Astrocyte (in vitro differentiated cells and primary cell): ENCODE measurements at regions not wholly inside any gene's neighbourhood (a gene's known extent, or its start where the extent isn't known, plus 50 kb on each side); places are given as distances from the start of the nearest gene placed in this dataset.

Experiments used
- DNase-seq: peaks from one replicate; pipeline ENCODE4 v3.0.0-alpha.2; 2010; ENCODE audit warnings: low read depth
- FAIRE-seq: peaks from 2 replicates; lab custom pipeline; 2011; peaks lifted over from hg19 to GRCh38; lab: Jason Lieb, UNC
- H2AFZ ChIP-seq: 2 replicates; pipeline ENCODE4 v1.6.0; 2012; ENCODE audit warnings: low read depth, low read length, inconsistent platforms
- H3K27ac ChIP-seq: 2 replicates; pipeline ENCODE4 v1.5.1; 2011; ENCODE audit warnings: low read depth, low read length, inconsistent platforms
- H3K27me3 ChIP-seq: 2 replicates; pipeline ENCODE4 v1.6.0; 2011; ENCODE audit warnings: low read length, inconsistent platforms; ENCODE audit not compliant: insufficient read depth
- H3K36me3 ChIP-seq: 2 replicates; pipeline ENCODE4 v1.5.1; 2011; ENCODE audit warnings: low read length, inconsistent platforms; ENCODE audit not compliant: insufficient read depth
- H3K4me1 ChIP-seq: 2 replicates; pipeline ENCODE4 v1.5.1; 2011; ENCODE audit warnings: low read length, inconsistent platforms; ENCODE audit not compliant: insufficient read depth
- H3K4me2 ChIP-seq: 2 replicates; pipeline ENCODE4 v1.6.0; 2012; ENCODE audit warnings: low read length, inconsistent platforms
- H3K4me3 ChIP-seq: 2 replicates; pipeline ENCODE4 v1.5.1; 2011; ENCODE audit warnings: low read depth, mild to moderate bottlenecking, low read length, inconsistent platforms; ENCODE audit not compliant: insufficient read depth
- H3K79me2 ChIP-seq: 2 replicates; pipeline ENCODE4 v1.6.0; 2012; ENCODE audit warnings: mild to moderate bottlenecking, low read length, inconsistent platforms; ENCODE audit not compliant: insufficient read depth
- H3K9ac ChIP-seq: 2 replicates; pipeline ENCODE4 v1.6.0; 2012; ENCODE audit warnings: mild to moderate bottlenecking, low read length, inconsistent platforms
- H3K9me3 ChIP-seq: 2 replicates; pipeline ENCODE4 v1.5.1; 2012; ENCODE audit warnings: low read depth, mild to moderate bottlenecking, low read length, inconsistent platforms; ENCODE audit not compliant: insufficient read depth
- H4K20me1 ChIP-seq: 2 replicates; pipeline ENCODE4 v1.6.0; 2012; ENCODE audit warnings: low read length, inconsistent platforms; ENCODE audit not compliant: insufficient read depth
- H3K27ac Mint-ChIP-seq: one replicate; pipeline ENCODE4 v1.8.0; 2021; ENCODE audit warnings: mild to moderate bottlenecking, mixed read lengths; ENCODE audit not compliant: unreplicated experiment
- H3K27me3 Mint-ChIP-seq: one replicate; pipeline ENCODE4 v1.8.0; 2021; ENCODE audit warnings: low read depth, mixed read lengths; ENCODE audit not compliant: unreplicated experiment
- H3K36me3 Mint-ChIP-seq: one replicate; pipeline ENCODE4 v1.8.0; 2021; ENCODE audit warnings: low read depth, mixed read lengths; ENCODE audit not compliant: unreplicated experiment
- H3K4me1 Mint-ChIP-seq: one replicate; pipeline ENCODE4 v1.8.0; 2021; ENCODE audit warnings: low read depth, mixed read lengths; ENCODE audit not compliant: unreplicated experiment
- H3K4me3 Mint-ChIP-seq: one replicate; pipeline ENCODE4 v1.8.0; 2021; ENCODE audit warnings: mild to moderate bottlenecking, moderate library complexity, mixed read lengths; ENCODE audit not compliant: unreplicated experiment
- H3K9me3 Mint-ChIP-seq: one replicate; pipeline ENCODE4 v1.8.0; 2021; ENCODE audit warnings: mild to moderate bottlenecking, mixed read lengths; ENCODE audit not compliant: unreplicated experiment
- EZH2 ChIP-seq: IDR thresholded peaks from 2 replicates; pipeline ENCODE4 v1.6.1; 2012; ENCODE audit warnings: mild to moderate bottlenecking, low read length, inconsistent platforms; ENCODE audit not compliant: insufficient read depth
- TF ChIP-seq, protein P1 (sequence below): IDR thresholded peaks from 2 replicates; pipeline ENCODE4 v1.5.1; 2011; ENCODE audit warnings: low read depth, mild to moderate bottlenecking, inconsistent platforms, low read length, moderate library complexity; ENCODE audit not compliant: insufficient read depth

DNA sequence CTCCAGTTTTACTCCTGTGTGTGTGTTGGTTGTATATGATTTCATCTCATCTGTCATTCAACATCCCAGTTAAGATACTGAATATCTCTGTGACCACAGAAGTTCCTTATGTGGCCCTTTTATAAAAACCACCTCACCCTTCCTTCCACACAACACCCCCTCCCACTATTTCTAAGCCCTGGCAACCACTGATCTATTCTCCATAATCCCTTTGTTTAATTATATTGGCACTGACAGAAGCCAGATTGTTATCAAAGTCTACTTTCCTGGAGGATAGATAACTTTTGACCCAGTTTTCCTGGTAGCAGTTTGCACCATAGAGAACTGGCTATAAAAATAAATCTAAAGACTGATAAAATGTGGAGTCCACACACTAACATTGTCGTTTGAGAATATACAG is 902.8 kb downstream of the SLC16A7 start:
- no peaks in the 10 kb centered on the region for H4K20me1 ChIP-seq
- H3K79me2 ChIP-seq: no peaks in the 10 kb centered on the region
- no peaks in the 10 kb centered on the region for H3K36me3 ChIP-seq
- H3K9me3 ChIP-seq: no peaks in the 10 kb centered on the region
- no peak overlapping the region for H3K4me2 ChIP-seq
- Mint-ChIP-seq H3K9me3 (no peaks in the 10 kb centered on the region), H3K4me3 (no peak overlapping the region), H3K27me3 (no peaks in the 10 kb centered on the region), H3K36me3 (no peaks in the 10 kb centered on the region), H3K4me1 (no peaks in the 10 kb centered on the region), H3K27ac (no peak overlapping the region)
- H2AFZ ChIP-seq: no peak overlapping the region
- H3K4me3 ChIP-seq: no peak overlapping the region
- H3K27me3 ChIP-seq: no peaks in the 10 kb centered on the region
- FAIRE-seq (no peak), DNase-seq (no peak)
- H3K4me1 ChIP-seq: no peaks in the 10 kb centered on the region
- H3K9ac ChIP-seq: no peak overlapping the region
- TF ChIP-seq, protein P1, sequence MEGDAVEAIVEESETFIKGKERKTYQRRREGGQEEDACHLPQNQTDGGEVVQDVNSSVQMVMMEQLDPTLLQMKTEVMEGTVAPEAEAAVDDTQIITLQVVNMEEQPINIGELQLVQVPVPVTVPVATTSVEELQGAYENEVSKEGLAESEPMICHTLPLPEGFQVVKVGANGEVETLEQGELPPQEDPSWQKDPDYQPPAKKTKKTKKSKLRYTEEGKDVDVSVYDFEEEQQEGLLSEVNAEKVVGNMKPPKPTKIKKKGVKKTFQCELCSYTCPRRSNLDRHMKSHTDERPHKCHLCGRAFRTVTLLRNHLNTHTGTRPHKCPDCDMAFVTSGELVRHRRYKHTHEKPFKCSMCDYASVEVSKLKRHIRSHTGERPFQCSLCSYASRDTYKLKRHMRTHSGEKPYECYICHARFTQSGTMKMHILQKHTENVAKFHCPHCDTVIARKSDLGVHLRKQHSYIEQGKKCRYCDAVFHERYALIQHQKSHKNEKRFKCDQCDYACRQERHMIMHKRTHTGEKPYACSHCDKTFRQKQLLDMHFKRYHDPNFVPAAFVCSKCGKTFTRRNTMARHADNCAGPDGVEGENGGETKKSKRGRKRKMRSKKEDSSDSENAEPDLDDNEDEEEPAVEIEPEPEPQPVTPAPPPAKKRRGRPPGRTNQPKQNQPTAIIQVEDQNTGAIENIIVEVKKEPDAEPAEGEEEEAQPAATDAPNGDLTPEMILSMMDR: no peak
- TF ChIP-seq EZH2: no peak
- H3K27ac ChIP-seq: no peak overlapping the region

DNA sequence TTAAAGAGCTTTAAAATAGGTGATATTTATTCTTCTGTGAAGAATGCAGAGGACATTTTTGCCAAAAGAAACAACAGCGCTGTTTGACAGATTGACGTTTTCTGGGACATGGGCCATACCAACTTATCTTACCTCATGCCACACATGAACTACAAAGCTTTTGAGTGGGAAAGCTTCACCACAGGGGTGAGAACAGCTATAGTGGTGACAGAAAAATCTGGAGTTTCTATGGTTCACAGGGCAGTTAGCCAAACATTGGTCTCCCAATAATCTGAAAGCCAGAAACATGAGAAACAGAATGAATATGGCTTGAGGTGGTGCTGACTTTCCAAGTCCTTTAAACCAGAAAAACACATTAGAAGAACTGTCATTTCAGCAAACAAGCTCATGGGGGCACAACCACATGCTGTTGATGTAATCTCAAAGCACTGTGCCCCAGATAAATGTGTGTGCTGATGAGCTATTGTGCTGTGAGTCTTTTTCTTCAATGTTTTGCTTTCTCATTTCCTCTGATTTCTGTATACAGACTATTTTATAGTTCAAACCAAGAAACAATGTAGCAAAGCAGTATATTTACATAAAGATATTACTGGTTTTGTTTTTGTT is 905.4 kb downstream of the SLC16A7 start:
- DNase-seq: peak; percentile 70
- H3K4me1 Mint-ChIP-seq: no peaks in the 10 kb centered on the region
- Histone ChIP-seq H3K27me3 (no peaks in the 10 kb centered on the region), H3K9me3 (no peaks in the 10 kb centered on the region), H3K4me2 (no peak overlapping the region), H3K27ac (no peak overlapping the region), H2AFZ (no peak overlapping the region), H3K79me2 (no peaks in the 10 kb centered on the region), H3K4me1 (no peaks in the 10 kb centered on the region), H4K20me1 (no peaks in the 10 kb centered on the region), H3K36me3 (no peaks in the 10 kb centered on the region), H3K9ac (no peak overlapping the region), H3K4me3 (no peak overlapping the region)
- H3K27me3 Mint-ChIP-seq: no peaks in the 10 kb centered on the region
- no peak overlapping the region for H3K4me3 Mint-ChIP-seq
- FAIRE-seq: no peak
- TF ChIP-seq, protein P1: peak; percentile 8
- TF ChIP-seq EZH2: no peak
- H3K27ac Mint-ChIP-seq: no peak overlapping the region
- no peaks in the 10 kb centered on the region for H3K9me3 Mint-ChIP-seq
- no peaks in the 10 kb centered on the region for H3K36me3 Mint-ChIP-seq

DNA sequence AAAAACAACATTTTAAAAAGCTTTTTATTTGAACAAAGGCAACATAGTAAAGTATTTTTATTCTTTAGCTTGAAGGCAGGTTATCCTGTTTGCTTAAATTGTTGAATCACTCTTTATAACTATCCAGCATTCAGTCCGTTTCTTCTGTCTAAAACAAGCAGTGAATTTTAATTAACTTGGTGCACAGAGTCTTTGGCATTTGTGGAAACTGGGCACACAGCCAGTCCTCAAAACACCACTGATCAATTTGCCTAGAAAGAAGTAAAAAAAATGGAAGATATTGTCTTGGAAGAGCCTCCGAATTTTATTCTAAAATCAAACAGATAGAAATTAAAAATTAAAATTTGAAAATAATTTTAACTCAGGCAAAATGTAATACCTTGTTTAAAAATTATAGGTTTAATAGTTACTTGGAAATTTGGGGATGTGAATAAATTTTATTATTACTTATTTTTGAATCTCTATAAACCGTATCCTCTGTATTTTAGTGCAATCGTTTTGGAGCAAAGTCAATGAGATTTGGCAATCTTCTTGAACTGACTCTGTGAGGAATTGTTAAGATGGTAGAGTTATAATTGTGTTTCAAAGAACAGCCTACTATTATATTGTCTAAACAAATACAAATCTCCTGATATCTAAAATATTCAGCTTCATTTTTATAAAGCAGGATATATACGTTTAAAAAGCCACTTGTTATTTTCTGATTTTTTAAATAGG is 927.0 kb downstream of the SLC16A7 start:
- no peak overlapping the region for H3K4me3 Mint-ChIP-seq
- no peak overlapping the region for H3K27ac ChIP-seq
- H3K79me2 ChIP-seq: no peaks in the 10 kb centered on the region
- TF ChIP-seq, protein P1: no peak
- no peak for TF ChIP-seq EZH2
- no peak overlapping the region for H3K27ac Mint-ChIP-seq
- no peaks in the 10 kb centered on the region for H4K20me1 ChIP-seq
- no peak for DNase-seq
- no peaks in the 10 kb centered on the region for H3K27me3 ChIP-seq
- no peaks in the 10 kb centered on the region for H3K9me3 Mint-ChIP-seq
- H3K4me1 Mint-ChIP-seq: no peaks in the 10 kb centered on the region
- H3K36me3 Mint-ChIP-seq: no peaks in the 10 kb centered on the region
- no peak overlapping the region for H3K4me2 ChIP-seq
- H3K27me3 Mint-ChIP-seq: no peaks in the 10 kb centered on the region
- no peaks in the 10 kb centered on the region for H3K4me1 ChIP-seq
- H3K4me3 ChIP-seq: no peak overlapping the region
- no peak overlapping the region for H3K9ac ChIP-seq
- H3K9me3 ChIP-seq: no peaks in the 10 kb centered on the region
- no peak overlapping the region for H2AFZ ChIP-seq
- FAIRE-seq: no peak
- no peaks in the 10 kb centered on the region for H3K36me3 ChIP-seq
